ENCODE measurements at regions not wholly inside any gene's neighbourhood (a gene's known extent, or its start where the extent isn't known, plus 50 kb on each side); places are given as distances from the start of the nearest gene placed in this dataset.
"Not testable (repeated sequence)": the region's sequence is repeated elsewhere in the genome, so short reads cannot be mapped to it uniquely, and the experiment has no call there.

DNA sequence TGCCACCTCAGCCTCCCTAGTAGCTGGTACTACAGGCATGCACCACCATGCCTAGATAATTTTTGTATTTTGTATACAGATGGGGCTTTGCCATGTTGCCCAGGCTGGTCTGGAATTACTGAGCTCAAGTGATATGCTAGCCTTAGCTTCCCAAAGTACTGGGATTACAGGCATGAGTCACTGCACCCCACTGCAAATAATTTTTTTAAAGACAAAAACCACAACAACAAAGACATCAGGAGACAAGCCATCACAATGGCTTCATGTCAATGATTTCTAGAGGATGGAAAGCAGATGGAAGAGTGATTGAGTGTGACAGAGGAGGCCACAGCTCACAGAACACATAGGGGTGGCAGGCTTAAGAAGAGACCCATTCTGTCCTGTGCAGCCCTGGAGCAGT lies 97.9 kb upstream of the PCSK1 start:
- Histone ChIP-seq H3K9me3 (ENCODE audit: low read length) (peaks cover 3% of the 10 kb centered on the region), H3K4me3 (ENCODE audit: low read depth in 1 of 2, low read length in 2 of 2) (no peak overlapping the region), H3K4me1 (ENCODE audit: insufficient read depth, low read length) (no peaks in the 10 kb centered on the region), H3K27me3 (ENCODE audit: control insufficient read depth in 1 of 2, insufficient read depth in 2 of 2, low read length in 2 of 2) (no peaks in the 10 kb centered on the region), H3K9ac (ENCODE audit: low read length) (no peak overlapping the region), H3K36me3 (ENCODE audit: insufficient read depth, low read length) (no peaks in the 10 kb centered on the region), H3K27ac (ENCODE audit: low read depth, low read length) (no peak overlapping the region)

DNA sequence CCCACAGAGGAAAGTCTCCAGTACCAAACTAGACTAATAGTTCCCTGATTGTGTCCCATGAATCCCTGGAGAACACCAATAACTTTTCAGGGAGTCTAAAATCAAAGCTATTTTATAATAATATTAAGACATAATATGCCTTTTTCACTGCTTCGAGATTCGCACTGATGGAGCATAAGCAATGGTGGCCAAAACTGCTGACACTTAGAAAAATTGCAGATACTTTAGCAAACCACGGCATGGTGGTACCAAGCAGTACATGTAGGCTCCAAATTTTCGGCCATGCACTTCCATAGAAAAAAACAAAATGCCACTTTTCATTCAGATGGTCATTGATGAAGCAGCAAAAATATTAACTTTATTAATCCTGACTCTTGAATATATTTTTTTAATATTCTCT lies 100.3 kb upstream of the PCSK1 start:
- no peak overlapping the region for H3K9ac ChIP-seq (ENCODE audit: low read length)
- H3K27ac ChIP-seq (ENCODE audit: low read depth, low read length) = no peak overlapping the region
- H3K9me3 ChIP-seq (ENCODE audit: low read length) = no peaks in the 10 kb centered on the region
- no peaks in the 10 kb centered on the region for H3K36me3 ChIP-seq (ENCODE audit: insufficient read depth, low read length)
- H3K4me3 ChIP-seq (ENCODE audit: low read depth in 1 of 2, low read length in 2 of 2) = no peak overlapping the region
- H3K27me3 ChIP-seq (ENCODE audit: control insufficient read depth in 1 of 2, insufficient read depth in 2 of 2, low read length in 2 of 2) = no peaks in the 10 kb centered on the region
- no peaks in the 10 kb centered on the region for H3K4me1 ChIP-seq (ENCODE audit: insufficient read depth, low read length)

- Histone ChIP-seq H3K27ac (ENCODE audit: low read depth, low read length) (no peak overlapping the region), H3K9ac (ENCODE audit: low read length) (no peak overlapping the region)
Observed at GRCh38 chr5:96537386-96537785, 104.3 kb upstream of the PCSK1 start.

GRCh38 chr5:96538808-96539250 lies 105.8 kb upstream of the PCSK1 start:
- Histone ChIP-seq H3K4me1 (ENCODE audit: insufficient read depth, low read length) (no peaks in the 10 kb centered on the region), H3K27me3 (ENCODE audit: control insufficient read depth in 1 of 2, insufficient read depth in 2 of 2, low read length in 2 of 2) (no peaks in the 10 kb centered on the region), H3K36me3 (ENCODE audit: insufficient read depth, low read length) (no peaks in the 10 kb centered on the region), H3K9me3 (ENCODE audit: low read length) (no peaks in the 10 kb centered on the region), H3K4me3 (ENCODE audit: low read depth in 1 of 2, low read length in 2 of 2) (no peak overlapping the region), H3K27ac (ENCODE audit: low read depth, low read length) (no peak overlapping the region), H3K9ac (ENCODE audit: low read length) (no peak overlapping the region)

More at GRCh38 chr5:96537386-96537785, 104.3 kb upstream of the PCSK1 start:
- H3K27me3 ChIP-seq (ENCODE audit: control insufficient read depth in 1 of 2, insufficient read depth in 2 of 2, low read length in 2 of 2) = no peaks in the 10 kb centered on the region
- no peaks in the 10 kb centered on the region for H3K4me1 ChIP-seq (ENCODE audit: insufficient read depth, low read length)
- H3K9me3 ChIP-seq (ENCODE audit: low read length) = no peaks in the 10 kb centered on the region
- H3K4me3 ChIP-seq (ENCODE audit: low read depth in 1 of 2, low read length in 2 of 2) = no peak overlapping the region
- H3K36me3 ChIP-seq (ENCODE audit: insufficient read depth, low read length) = no peaks in the 10 kb centered on the region

DNA sequence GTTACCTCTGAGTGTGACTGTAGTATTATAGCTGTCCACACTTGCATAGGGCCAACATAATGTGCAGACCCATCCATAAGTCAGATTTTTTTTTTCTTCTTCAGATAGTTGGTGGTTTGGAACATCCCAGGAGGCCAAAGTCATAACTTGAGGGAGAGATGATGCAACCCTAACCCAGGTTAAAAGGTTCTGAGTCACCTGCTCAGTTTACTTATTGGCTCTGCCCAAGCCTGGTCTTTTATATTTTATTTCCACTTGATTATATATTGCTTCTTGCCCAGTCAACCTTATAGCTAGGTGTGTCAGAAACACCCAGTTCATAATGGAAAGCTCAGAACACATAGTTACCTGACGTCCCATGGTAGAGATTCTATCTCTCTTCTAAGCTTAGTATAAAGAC lies 113.1 kb upstream of the PCSK1 start:
- Histone ChIP-seq H3K9me3 (ENCODE audit: low read length) (no peaks in the 10 kb centered on the region), H3K4me3 (ENCODE audit: low read depth in 1 of 2, low read length in 2 of 2) (no peak overlapping the region), H3K27ac (ENCODE audit: low read depth, low read length) (no peak overlapping the region), H3K27me3 (ENCODE audit: control insufficient read depth in 1 of 2, insufficient read depth in 2 of 2, low read length in 2 of 2) (no peaks in the 10 kb centered on the region), H3K4me1 (ENCODE audit: insufficient read depth, low read length) (no peaks in the 10 kb centered on the region), H3K9ac (ENCODE audit: low read length) (no peak overlapping the region), H3K36me3 (ENCODE audit: insufficient read depth, low read length) (no peaks in the 10 kb centered on the region)

DNA sequence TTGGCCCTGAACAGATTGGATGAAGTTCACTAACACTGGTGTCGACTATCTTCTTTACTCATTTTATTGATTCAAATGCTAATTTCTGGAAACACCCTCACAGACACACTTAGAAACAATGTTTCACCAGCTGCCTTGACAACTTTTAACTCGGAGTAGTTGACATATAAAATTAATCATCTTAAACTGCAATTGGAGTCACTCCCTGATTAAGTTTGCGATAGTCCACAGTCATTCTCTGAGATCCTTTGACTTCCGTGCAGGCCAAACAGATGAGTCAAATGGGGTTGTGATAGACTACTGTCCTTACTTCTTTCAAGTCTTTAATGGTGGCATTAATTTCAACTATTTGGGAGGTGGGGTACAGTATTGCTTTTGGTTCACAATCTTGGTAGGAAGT lies 114.4 kb upstream of the PCSK1 start:
- Histone ChIP-seq H3K4me1 (ENCODE audit: insufficient read depth, low read length) (no peaks in the 10 kb centered on the region), H3K9me3 (ENCODE audit: low read length) (no peaks in the 10 kb centered on the region), H3K4me3 (ENCODE audit: low read depth in 1 of 2, low read length in 2 of 2) (no peak overlapping the region), H3K27ac (ENCODE audit: low read depth, low read length) (no peak overlapping the region), H3K27me3 (ENCODE audit: control insufficient read depth in 1 of 2, insufficient read depth in 2 of 2, low read length in 2 of 2) (no peaks in the 10 kb centered on the region), H3K36me3 (ENCODE audit: insufficient read depth, low read length) (no peaks in the 10 kb centered on the region), H3K9ac (ENCODE audit: low read length) (no peak overlapping the region)

- Histone ChIP-seq H3K36me3 (ENCODE audit: insufficient read depth, low read length) (no peaks in the 10 kb centered on the region), H3K4me3 (ENCODE audit: low read depth in 1 of 2, low read length in 2 of 2) (no peak overlapping the region), H3K9me3 (ENCODE audit: low read length) (no peaks in the 10 kb centered on the region), H3K4me1 (ENCODE audit: insufficient read depth, low read length) (no peaks in the 10 kb centered on the region), H3K27ac (ENCODE audit: low read depth, low read length) (no peak overlapping the region), H3K27me3 (ENCODE audit: control insufficient read depth in 1 of 2, insufficient read depth in 2 of 2, low read length in 2 of 2) (no peaks in the 10 kb centered on the region), H3K9ac (ENCODE audit: low read length) (no peak overlapping the region)
Observed at GRCh38 chr5:96548905-96549304, 113.3 kb upstream of the CAST start.

GRCh38 chr5:96560857-96561256 lies 101.3 kb upstream of the CAST start:
- not testable (repeated sequence) for H3K27me3 ChIP-seq (ENCODE audit: control insufficient read depth in 1 of 2, insufficient read depth in 2 of 2, low read length in 2 of 2); H3K9ac ChIP-seq (ENCODE audit: low read length); H3K9me3 ChIP-seq (ENCODE audit: low read length); H3K4me1 ChIP-seq (ENCODE audit: insufficient read depth, low read length); H3K4me3 ChIP-seq (ENCODE audit: low read depth in 1 of 2, low read length in 2 of 2); H3K36me3 ChIP-seq (ENCODE audit: insufficient read depth, low read length); H3K27ac ChIP-seq (ENCODE audit: low read depth, low read length)

DNA sequence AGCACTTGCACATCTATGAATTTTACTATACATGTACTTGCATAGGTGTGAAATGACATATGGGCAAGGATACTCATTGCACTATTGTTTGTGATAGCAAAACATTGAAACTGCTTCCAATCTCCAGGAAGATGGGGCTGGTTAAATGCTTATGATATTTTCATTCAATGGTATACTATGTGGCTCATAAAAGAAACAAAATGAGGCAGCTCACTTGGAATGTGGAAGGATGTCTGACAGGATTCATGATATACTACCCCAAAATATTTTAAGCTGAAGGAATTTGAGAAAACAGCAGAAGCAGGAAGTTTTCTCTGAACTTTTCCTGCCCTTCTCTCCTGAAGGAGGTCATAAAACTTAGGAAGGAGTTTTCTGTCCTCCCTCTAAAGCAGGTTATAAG lies 99.6 kb upstream of the CAST start:
- Histone ChIP-seq H3K36me3 (ENCODE audit: insufficient read depth, low read length) (no peaks in the 10 kb centered on the region), H3K27me3 (ENCODE audit: control insufficient read depth in 1 of 2, insufficient read depth in 2 of 2, low read length in 2 of 2) (no peaks in the 10 kb centered on the region), H3K4me1 (ENCODE audit: insufficient read depth, low read length) (no peaks in the 10 kb centered on the region), H3K9ac (ENCODE audit: low read length) (no peak overlapping the region), H3K9me3 (ENCODE audit: low read length) (no peaks in the 10 kb centered on the region), H3K4me3 (ENCODE audit: low read depth in 1 of 2, low read length in 2 of 2) (no peak overlapping the region), H3K27ac (ENCODE audit: low read depth, low read length) (no peak overlapping the region)

DNA sequence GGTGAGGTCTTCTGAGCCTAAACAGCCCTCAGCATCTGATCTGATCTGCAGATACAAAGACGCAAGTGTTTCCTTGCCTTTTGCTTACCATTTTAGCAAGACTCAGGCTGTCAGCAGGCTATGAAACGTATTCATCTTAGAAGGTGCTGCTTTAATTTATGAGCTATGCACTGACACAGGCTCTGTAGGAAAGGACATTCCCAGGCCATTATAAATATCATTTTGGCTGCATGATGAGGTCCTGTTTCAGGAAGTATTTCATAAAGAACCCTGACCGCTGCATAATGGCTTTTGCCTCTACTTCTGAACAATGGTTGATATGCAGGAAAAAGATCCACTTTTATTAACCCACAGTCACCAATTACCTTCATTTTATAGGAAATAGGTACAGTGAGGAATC lies 98.4 kb upstream of the CAST start:
- Histone ChIP-seq H3K27me3 (ENCODE audit: control insufficient read depth in 1 of 2, insufficient read depth in 2 of 2, low read length in 2 of 2) (no peaks in the 10 kb centered on the region), H3K36me3 (ENCODE audit: insufficient read depth, low read length) (no peaks in the 10 kb centered on the region), H3K4me1 (ENCODE audit: insufficient read depth, low read length) (no peaks in the 10 kb centered on the region)

GRCh38 chr5:96565582-96566265 lies 96.5 kb upstream of the CAST start:
- Histone ChIP-seq H3K4me3 (ENCODE audit: low read depth in 1 of 2, low read length in 2 of 2) (no peak overlapping the region), H3K4me1 (ENCODE audit: insufficient read depth, low read length) (no peaks in the 10 kb centered on the region), H3K9ac (ENCODE audit: low read length) (no peak overlapping the region), H3K27ac (ENCODE audit: low read depth, low read length) (no peak overlapping the region), H3K9me3 (ENCODE audit: low read length) (no peaks in the 10 kb centered on the region), H3K27me3 (ENCODE audit: control insufficient read depth in 1 of 2, insufficient read depth in 2 of 2, low read length in 2 of 2) (no peaks in the 10 kb centered on the region), H3K36me3 (ENCODE audit: insufficient read depth, low read length) (no peaks in the 10 kb centered on the region)

More for the DNA sequence above, 98.4 kb upstream of the CAST start:
- no peak overlapping the region for H3K4me3 ChIP-seq (ENCODE audit: low read depth in 1 of 2, low read length in 2 of 2)
- no peak overlapping the region for H3K27ac ChIP-seq (ENCODE audit: low read depth, low read length)
- no peaks in the 10 kb centered on the region for H3K9me3 ChIP-seq (ENCODE audit: low read length)
- no peak overlapping the region for H3K9ac ChIP-seq (ENCODE audit: low read length)

GRCh38 chr5:96566833-96567587 lies 95.2 kb upstream of the CAST start:
- Histone ChIP-seq H3K9me3 (ENCODE audit: low read length) (no peaks in the 10 kb centered on the region), H3K27ac (ENCODE audit: low read depth, low read length) (no peak overlapping the region), H3K9ac (ENCODE audit: low read length) (no peak overlapping the region), H3K36me3 (ENCODE audit: insufficient read depth, low read length) (no peaks in the 10 kb centered on the region), H3K27me3 (ENCODE audit: control insufficient read depth in 1 of 2, insufficient read depth in 2 of 2, low read length in 2 of 2) (no peaks in the 10 kb centered on the region), H3K4me1 (ENCODE audit: insufficient read depth, low read length) (no peaks in the 10 kb centered on the region), H3K4me3 (ENCODE audit: low read depth in 1 of 2, low read length in 2 of 2) (no peak overlapping the region)

Data from muscle layer of colon (tissue), 2 donors.